Fibroblast of lung (primary cell): ENCODE measurements at regions not wholly inside any gene's neighbourhood (a gene's known extent, or its start where the extent isn't known, plus 50 kb on each side); places are given as distances from the start of the nearest gene placed in this dataset.

Experiments
- EZH2 ChIP-seq: IDR thresholded peaks from 2 replicates; pipeline ENCODE4 v1.5.1; 2012; ENCODE audit warnings: low read length, control low read depth, mild to moderate bottlenecking; ENCODE audit errors: missing control alignments
- TF ChIP-seq, protein P1 (sequence below), 2 donors: IDR thresholded peaks in 1 of 2; conservative IDR thresholded peaks in 1 of 2; 1 replicate in 1 of 2; 2 replicates in 1 of 2; pipeline ENCODE4 v1.5.1; 2011 to 2012; ENCODE audit warnings: low read length in 2 of 2, control low read depth in 1 of 2, inconsistent platforms in 1 of 2, low read depth in 1 of 2, mild to moderate bottlenecking in 1 of 2

DNA sequence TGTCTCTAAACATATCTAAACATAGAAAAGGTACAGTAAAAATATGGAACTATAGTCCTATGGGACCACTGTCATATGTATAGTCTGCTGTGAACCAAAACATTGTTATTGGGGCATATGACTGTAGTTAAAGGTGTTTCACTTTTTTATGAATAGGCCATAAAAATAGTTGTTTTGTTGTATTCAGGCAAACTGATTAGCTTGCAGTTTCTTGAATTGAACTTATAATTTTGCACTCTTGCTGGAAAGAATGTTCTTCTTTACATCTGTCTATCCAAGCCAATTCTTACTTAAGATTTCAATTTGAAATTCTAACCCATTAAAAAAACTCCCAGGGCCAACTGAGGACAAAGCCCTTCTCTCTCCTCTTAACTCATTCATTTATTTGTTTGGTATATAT, 234.1 kb downstream of the NOVA1 start:
- TF ChIP-seq, protein P1, sequence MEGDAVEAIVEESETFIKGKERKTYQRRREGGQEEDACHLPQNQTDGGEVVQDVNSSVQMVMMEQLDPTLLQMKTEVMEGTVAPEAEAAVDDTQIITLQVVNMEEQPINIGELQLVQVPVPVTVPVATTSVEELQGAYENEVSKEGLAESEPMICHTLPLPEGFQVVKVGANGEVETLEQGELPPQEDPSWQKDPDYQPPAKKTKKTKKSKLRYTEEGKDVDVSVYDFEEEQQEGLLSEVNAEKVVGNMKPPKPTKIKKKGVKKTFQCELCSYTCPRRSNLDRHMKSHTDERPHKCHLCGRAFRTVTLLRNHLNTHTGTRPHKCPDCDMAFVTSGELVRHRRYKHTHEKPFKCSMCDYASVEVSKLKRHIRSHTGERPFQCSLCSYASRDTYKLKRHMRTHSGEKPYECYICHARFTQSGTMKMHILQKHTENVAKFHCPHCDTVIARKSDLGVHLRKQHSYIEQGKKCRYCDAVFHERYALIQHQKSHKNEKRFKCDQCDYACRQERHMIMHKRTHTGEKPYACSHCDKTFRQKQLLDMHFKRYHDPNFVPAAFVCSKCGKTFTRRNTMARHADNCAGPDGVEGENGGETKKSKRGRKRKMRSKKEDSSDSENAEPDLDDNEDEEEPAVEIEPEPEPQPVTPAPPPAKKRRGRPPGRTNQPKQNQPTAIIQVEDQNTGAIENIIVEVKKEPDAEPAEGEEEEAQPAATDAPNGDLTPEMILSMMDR (conservative IDR thresholded peaks at IDR 0.05 in 1 of 2, IDR thresholded peaks at IDR 0.05 in 1 of 2; ENCODE audit: low read depth in 1 of 2, low read length in 2 of 2), result no peak
- TF ChIP-seq EZH2, result no peak
